ENCODE measurements at regions not wholly inside any gene's neighbourhood (a gene's known extent, or its start where the extent isn't known, plus 50 kb on each side); places are given as distances from the start of the nearest gene placed in this dataset.

DNA sequence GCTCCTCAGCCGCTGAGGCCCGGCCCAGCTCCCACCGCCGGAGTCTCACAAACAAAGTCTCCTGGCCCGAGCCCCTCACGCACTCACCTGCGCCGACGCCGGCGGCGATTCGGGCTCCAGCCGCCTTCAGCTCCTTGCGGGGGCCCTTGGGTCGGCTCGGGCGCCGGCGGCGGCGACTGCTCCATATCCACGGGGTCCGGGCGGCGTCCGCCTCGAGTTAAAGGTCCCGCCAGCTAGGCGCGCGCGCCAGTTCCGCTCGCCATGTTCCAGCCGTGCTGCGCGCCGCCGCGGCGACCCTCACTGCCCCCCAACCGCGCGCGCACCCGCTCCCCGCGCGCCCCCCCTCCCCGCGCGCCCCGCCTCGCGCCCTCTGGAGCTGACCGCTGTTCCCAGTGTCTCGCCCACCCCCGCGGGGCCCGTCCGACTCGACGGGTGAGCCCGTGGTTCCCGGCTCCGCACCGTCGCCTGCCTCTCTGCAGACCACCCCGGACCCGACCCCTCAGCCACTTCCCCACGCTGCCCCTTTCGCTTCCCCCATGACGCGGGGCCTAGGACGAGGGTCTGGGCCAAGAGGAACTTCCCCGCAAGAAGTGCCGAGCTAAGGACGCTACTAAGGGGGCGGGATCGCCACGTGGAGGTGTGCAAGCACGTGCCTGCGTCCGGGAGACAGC, 396.1 kb downstream of the ZNF33B start:
- TF ChIP-seq, protein P1, sequence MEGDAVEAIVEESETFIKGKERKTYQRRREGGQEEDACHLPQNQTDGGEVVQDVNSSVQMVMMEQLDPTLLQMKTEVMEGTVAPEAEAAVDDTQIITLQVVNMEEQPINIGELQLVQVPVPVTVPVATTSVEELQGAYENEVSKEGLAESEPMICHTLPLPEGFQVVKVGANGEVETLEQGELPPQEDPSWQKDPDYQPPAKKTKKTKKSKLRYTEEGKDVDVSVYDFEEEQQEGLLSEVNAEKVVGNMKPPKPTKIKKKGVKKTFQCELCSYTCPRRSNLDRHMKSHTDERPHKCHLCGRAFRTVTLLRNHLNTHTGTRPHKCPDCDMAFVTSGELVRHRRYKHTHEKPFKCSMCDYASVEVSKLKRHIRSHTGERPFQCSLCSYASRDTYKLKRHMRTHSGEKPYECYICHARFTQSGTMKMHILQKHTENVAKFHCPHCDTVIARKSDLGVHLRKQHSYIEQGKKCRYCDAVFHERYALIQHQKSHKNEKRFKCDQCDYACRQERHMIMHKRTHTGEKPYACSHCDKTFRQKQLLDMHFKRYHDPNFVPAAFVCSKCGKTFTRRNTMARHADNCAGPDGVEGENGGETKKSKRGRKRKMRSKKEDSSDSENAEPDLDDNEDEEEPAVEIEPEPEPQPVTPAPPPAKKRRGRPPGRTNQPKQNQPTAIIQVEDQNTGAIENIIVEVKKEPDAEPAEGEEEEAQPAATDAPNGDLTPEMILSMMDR (IDR thresholded peaks at IDR 0.05), result no peak
- TF ChIP-seq POLR2AphosphoS5 (IDR thresholded peaks at IDR 0.05; ENCODE audit: insufficient read depth in 1 of 2, low read depth in 1 of 2), result no peak

All from vagina (tissue), 2 donors.